HEK293 (cell line): ENCODE measurements at regions not wholly inside any gene's neighbourhood (a gene's known extent, or its start where the extent isn't known, plus 50 kb on each side); places are given as distances from the start of the nearest gene placed in this dataset.

ENCODE experiments used
- CTCF ChIP-seq: fragments of 450-650 bp; formaldehyde crosslinking; IDR thresholded peaks from 2 replicates; pipeline ENCODE4 v1.5.1; 2016; ENCODE audit warnings: missing biosample characterization, missing genetic modification characterization
- KLF10 ChIP-seq: fragments of 450-650 bp; IDR thresholded peaks from 2 replicates; pipeline ENCODE4 v1.5.1; 2018; ENCODE audit warnings: missing biosample characterization, mild to moderate bottlenecking, missing genetic modification characterization
- KLF16 ChIP-seq: fragments of 450-650 bp; formaldehyde crosslinking; IDR thresholded peaks from 2 replicates; pipeline ENCODE4 v1.5.1; 2017; ENCODE audit warnings: missing biosample characterization, missing genetic modification characterization
- PRDM4 ChIP-seq: fragments of 450-650 bp; formaldehyde crosslinking; IDR thresholded peaks from 2 replicates; pipeline ENCODE4 v1.5.1; 2017; ENCODE audit warnings: missing biosample characterization, missing genetic modification characterization
- RBAK ChIP-seq: fragments of 450-650 bp; formaldehyde crosslinking; IDR thresholded peaks from 2 replicates; pipeline ENCODE4 v1.5.1; 2016; ENCODE audit warnings: missing biosample characterization, missing genetic modification characterization
- YY1 ChIP-seq: fragments of 450-650 bp; formaldehyde crosslinking; IDR thresholded peaks from 2 replicates; pipeline ENCODE4 v1.5.1; 2018; ENCODE audit warnings: missing biosample characterization, missing genetic modification characterization
- ZBTB17 ChIP-seq: fragments of 450-650 bp; formaldehyde crosslinking; IDR thresholded peaks from 2 replicates; pipeline ENCODE4 v1.5.1; 2016; ENCODE audit warnings: missing biosample characterization, missing genetic modification characterization
- ZNF26 ChIP-seq: fragments of 450-650 bp; formaldehyde crosslinking; IDR thresholded peaks from 2 replicates; pipeline ENCODE4 v1.5.1; 2016; ENCODE audit warnings: missing biosample characterization, missing genetic modification characterization
- ZNF274 ChIP-seq, 2 experiments: fragments of 200-500 bp in 1 of 2; fragments of 450-650 bp in 1 of 2; sonication (Bioruptor generic) in 1 of 2; formaldehyde crosslinking in 1 of 2; IDR thresholded peaks; 2 replicates each; pipeline versions ENCODE4 v1.5.1 to v1.6.1; 2014 to 2016; ENCODE audit warnings: borderline replicate concordance in 1 of 2, inconsistent platforms in 1 of 2, low read length in 1 of 2, missing biosample characterization in 1 of 2, missing genetic modification characterization in 1 of 2
- ZNF776 ChIP-seq: fragments of 450-650 bp; formaldehyde crosslinking; IDR thresholded peaks from 2 replicates; pipeline ENCODE4 v1.5.0; 2017; ENCODE audit warnings: missing biosample characterization, missing genetic modification characterization, borderline replicate concordance
- ZNF777 ChIP-seq: fragments of 450-650 bp; formaldehyde crosslinking; IDR thresholded peaks from 2 replicates; pipeline ENCODE4 v1.5.1; 2017; ENCODE audit warnings: missing biosample characterization, missing genetic modification characterization, borderline replicate concordance

- TF ChIP-seq ZNF274 (IDR thresholded peaks at IDR 0.05; ENCODE audit: low read length) (no peak), ZNF274 (tag by site-specific recombination; IDR thresholded peaks at IDR 0.05; ENCODE audit: borderline replicate concordance) (no peak), ZNF26 (no peak), CTCF (no peak), PRDM4 (tag by site-specific recombination) (no peak), KLF16 (tag by site-specific recombination) (no peak), ZNF776 (tag by site-specific recombination) (no peak), ZBTB17 (tag by site-specific recombination) (no peak), YY1 (tag by site-specific recombination) (no peak), KLF10 (tag by site-specific recombination) (no peak), RBAK (no peak), ZNF777 (tag by site-specific recombination) (no peak)
Measured at GRCh38 chr1:232310541-232310940, 319.4 kb downstream of the SIPA1L2 start.
